Stromal cell of bone marrow (primary cell): ENCODE measurements at regions not wholly inside any gene's neighbourhood (a gene's known extent, or its start where the extent isn't known, plus 50 kb on each side); places are given as distances from the start of the nearest gene placed in this dataset.
"Not testable (repeated sequence)": the region's sequence is repeated elsewhere in the genome, so short reads cannot be mapped to it uniquely, and the experiment has no call there.

Experiments used
- DNase-seq: peaks from one replicate; pipeline ENCODE4 v3.0.0-alpha.2; 2012; ENCODE audit warnings: low read depth

DNA sequence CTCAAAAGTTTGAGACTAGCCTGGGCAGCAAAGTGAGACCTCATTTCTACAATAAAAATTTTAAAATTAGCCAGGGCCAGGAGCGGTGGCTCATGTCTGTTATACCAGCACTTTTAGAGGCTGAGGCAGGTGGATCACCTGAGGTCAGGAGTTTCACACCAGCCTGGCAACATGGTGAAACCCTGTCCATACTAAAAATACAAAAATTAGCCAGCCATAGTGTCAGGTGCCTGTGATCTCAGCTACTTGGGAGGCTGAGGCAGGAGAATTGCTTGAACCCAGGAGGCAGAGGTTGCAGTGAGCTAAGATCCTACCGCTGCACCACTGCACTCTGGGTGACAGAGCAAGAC is 85.1 kb upstream of the MAP4 start:
- DNase-seq: not testable (repeated sequence)

DNA sequence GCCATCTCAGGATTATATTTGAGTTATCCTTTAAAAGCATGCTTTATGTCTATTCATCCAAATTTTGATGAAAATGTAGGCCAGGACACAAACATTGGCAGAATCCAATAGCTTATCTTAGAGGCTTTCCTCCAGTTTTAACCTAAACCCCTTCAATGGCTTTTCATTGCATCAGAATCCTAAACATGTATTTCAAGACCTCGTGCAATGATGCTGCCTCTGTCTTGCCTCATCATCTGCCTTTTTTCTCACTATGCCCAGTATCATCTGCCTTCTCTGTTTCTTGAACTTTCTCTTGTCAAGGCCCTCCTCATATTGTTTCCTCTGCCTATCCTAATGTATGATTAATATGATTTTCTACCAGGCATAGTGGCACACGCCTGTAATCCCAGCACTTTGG is 76.1 kb upstream of the MAP4 start:
- DNase-seq: no peak

DNA sequence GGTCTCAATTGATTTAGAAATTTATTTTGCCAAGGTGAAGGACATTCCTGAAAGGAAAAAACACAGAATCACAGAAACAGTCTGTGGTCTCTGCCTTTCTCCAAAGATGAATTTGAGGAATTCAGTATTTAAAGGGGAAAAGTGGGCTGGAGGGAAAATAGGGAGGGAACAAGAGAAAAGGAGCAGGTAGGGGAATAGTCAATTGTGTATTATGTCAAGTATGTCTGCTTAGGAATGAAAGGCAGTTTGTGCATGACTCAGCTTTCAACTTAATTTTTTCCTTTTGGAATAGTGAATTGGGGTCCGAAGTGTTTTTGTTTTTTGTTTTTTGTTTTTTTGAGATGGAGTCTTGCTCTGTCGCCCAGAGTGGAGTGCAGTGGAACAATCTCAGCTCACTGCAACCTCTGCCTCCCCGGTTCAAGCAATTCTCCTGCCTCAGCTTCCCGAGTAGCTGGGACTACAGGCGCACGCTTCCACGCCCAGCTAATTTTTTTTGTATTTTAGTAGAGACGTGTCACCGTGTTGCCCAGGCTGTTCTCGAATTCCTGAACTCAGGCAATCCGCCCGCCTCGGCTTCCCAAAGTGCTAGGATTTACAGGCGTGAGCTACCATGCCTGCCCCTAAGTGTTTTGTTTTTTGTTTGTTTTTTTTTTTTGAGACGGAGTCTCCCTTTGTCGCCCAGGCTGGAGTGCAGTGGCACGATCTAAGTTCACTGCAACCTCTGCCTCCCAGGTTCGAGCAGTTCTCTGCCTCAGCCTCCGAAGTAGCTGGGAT is 74.1 kb upstream of the MAP4 start:
- DNase-seq: no peak

GRCh38 chr3:48088749-48089466 is 72.7 kb upstream of the MAP4 start:
- DNase-seq: peak; percentile 95

DNA sequence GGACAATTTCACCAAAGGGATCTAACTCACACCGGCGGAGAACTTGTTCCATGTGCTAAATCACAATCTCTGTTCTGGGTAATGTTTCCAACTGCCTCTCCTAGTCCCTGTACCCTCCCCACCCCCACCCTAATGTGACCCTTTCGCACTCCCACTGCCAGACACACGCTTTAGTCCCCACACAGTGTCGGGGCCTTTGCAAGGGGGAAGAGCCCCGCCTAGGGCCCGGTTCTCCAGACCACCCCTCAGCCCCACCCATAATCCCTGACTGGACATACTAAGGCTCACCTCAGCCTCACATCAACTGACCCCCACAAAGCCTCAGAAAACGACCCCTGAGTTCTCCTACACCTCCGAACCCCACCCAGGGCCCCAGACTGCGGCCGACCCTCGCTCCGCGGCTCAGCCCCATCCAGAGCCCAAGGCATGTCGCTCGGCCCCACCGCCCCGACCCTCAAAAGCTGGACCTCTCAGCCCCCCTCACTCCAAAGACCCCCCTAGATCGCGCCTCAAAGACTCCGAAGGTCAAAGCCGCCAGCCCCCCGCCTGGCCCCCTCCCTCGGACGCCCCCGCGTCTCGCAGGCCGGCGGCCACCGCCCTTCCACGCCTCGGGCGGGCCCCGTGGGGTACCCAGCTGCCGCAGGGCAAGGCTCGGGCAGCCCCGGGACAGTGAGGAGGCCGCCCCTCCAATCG is 72.0 kb upstream of the MAP4 start:
- no peak for DNase-seq

DNA sequence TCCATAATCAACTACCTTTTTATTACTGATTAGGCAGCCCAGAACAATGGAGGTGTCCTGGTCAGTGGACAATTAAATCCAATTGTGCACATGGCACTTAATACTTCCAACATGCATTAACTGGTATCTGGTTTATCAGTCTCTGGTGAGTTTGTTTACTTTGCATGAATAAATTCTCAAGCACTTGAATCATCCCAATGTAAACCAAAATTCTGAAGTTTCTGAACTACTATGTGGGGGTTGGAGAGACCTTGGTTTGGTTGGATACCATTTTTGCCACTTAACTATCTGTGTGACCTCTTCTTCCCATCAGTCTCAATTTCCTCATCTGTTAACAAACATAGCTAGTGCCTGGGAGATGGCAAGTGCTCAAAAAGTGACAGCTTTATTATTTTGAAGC is 70.5 kb upstream of the MAP4 start:
- DNase-seq: no peak

- DNase-seq: no peak
Measured at GRCh38 chr3:48084929-48085328, 68.7 kb upstream of the MAP4 start.

DNA sequence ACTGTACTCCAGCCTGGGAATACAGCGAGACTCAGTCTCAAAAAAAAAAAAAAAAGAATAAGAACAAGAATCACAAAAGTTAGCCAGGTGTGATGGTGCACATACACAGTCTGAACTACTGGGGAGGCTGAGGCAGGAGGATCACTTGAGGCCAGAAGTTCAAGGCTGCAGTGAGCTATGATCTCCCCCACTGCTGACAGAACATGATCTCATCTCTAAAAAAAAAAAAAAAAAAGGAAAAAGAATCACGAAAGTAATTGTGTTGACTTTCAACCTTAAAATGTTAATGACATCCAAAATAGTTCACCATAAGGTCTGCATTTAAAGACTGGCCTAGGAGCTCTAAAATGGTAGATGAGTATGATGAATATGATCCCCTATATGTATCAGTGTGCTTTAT is 68.0 kb upstream of the MAP4 start:
- no peak for DNase-seq

DNA sequence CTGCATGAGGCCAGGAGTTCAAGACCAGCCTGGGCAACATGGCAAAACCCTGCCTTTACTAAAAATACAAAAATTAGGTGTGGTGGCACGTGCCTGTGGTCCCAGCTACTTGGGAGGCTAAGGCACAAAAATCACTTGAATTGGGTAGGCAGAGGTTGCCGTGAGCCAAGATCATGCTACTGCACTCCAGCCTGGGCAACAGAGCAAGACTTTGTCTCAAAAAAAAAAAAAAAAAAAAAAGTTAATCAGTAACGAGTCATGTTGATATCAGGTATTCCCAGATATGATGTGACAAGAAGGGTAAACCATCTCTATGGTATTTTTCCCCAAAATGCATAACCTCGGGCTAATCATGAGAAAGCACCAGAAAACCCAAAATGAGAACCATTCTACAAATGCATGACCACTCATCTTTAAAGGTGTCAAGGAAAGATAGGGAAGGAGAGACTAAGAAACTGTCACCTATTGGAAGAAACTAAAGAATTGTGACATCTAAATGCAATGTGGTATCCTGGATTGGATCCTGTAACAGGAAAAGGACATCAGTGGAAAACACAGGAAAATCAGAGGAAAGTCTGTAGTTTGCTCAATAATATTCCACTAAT is 66.5 kb upstream of the MAP4 start:
- DNase-seq: no peak

DNA sequence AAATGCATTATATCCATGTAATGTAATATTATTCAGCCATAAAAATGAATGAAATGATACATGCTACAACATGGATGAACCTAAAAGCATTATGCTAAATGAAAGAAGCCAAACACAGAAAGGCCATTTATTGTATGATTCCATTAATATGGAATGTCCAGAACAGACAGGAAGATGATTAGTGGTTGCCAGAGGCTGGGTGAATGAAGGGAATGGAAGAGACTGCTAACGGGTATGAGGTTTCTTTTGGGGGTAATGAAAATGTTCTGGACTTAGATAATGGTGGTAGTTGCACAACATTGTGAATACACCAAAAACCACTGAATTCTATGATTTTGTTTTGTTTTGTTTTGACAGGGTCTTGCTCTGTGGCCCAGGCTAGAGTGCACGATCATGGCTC is 61.6 kb upstream of the MAP4 start:
- DNase-seq: peak; percentile 36

- DNase-seq: no peak
Measured at GRCh38 chr3:48070030-48070429, 53.8 kb upstream of the MAP4 start.

- DNase-seq: no peak
Measured at GRCh38 chr3:48069339-48069738, 53.1 kb upstream of the MAP4 start.

GRCh38 chr3:48068886-48069285 is 52.7 kb upstream of the MAP4 start:
- no peak for DNase-seq

DNA sequence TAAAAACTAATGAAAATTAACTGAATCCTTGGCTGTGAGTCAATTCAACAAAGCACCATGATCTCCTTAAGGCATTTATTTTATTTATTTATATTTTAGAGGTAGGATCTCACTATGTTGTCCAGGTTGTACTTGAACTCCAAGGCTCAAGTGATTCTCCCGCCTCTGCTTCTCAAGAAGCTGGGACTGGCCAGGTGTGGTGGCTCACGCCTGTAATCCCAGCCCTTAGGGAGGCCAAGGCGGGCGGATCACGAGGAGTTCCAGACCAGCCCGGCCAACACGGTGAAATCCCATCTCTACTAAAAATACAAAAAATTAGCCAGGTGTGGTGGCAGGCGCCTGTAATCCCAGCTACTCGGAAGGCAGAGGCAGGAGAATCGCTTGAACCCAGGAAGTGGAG is 52.1 kb upstream of the MAP4 start:
- DNase-seq: not testable (repeated sequence)

- DNase-seq: no peak
Measured at GRCh38 chr3:48067271-48067670, 51.1 kb upstream of the MAP4 start.
